Caco-2 (cell line): ENCODE measurements at regions not wholly inside any gene's neighbourhood (a gene's known extent, or its start where the extent isn't known, plus 50 kb on each side); places are given as distances from the start of the nearest gene placed in this dataset.

Experiments
- BruUV-seq: library from RNA; stranded (reverse); fragments of 400-500 nt; replicated peaks from 2 replicates; lab custom pipeline; 2021; lab: Mats Ljungman, UMichigan
- CTCF ChIA-PET: fragments of 300-600 bp; sonication (Branson Sonifier 250); formaldehyde crosslinking; loops from one replicate; lab custom pipeline; 2022; ENCODE audit warnings: antibody characterized with exemption; lab: Charles Lee
- POLR2A ChIA-PET: fragments of 300-600 bp; sonication (Branson Sonifier 250); formaldehyde crosslinking; loops from one replicate; lab custom pipeline; 2022; ENCODE audit warnings: antibody characterized with exemption; lab: Charles Lee
- DNase-seq, 2 experiments: peaks; one replicate each; pipeline versions ENCODE4 v3.0.0 to v3.0.0-alpha.2; 2020 to 2022
- H3K27me3 ChIP-seq: replicated peaks from 2 replicates; pipeline ENCODE4 v1.6.0; 2011; ENCODE audit warnings: low read length; ENCODE audit not compliant: control insufficient read depth, insufficient read depth
- H3K36me3 ChIP-seq: 2 replicates; pipeline ENCODE4 v1.5.1; 2011; ENCODE audit warnings: low read length; ENCODE audit not compliant: control insufficient read depth, insufficient read depth
- H3K4me1 ChIP-seq: fragments of 250-450 bp; sonication (Bioruptor Pico); 2 replicates; pipeline ENCODE4 v1.5.1; 2020; ENCODE audit warnings: mild to moderate bottlenecking
- H3K4me3 ChIP-seq: 2 replicates; pipeline ENCODE4 v1.5.1; 2011; ENCODE audit warnings: low read depth, mild to moderate bottlenecking, control low read depth, low read length
- H3K9me3 ChIP-seq: fragments of 250-450 bp; sonication (Bioruptor Pico); 2 replicates; pipeline ENCODE4 v1.5.1; 2020; ENCODE audit warnings: mild to moderate bottlenecking, moderate library complexity
- H3K27ac Mint-ChIP-seq: one replicate; pipeline ENCODE4 v1.8.0; 2022; ENCODE audit warnings: mixed read lengths; ENCODE audit not compliant: unreplicated experiment
- H3K27me3 Mint-ChIP-seq: one replicate; pipeline ENCODE4 v1.8.0; 2022; ENCODE audit warnings: mixed read lengths; ENCODE audit not compliant: insufficient read depth, unreplicated experiment
- H3K36me3 Mint-ChIP-seq: one replicate; pipeline ENCODE4 v1.8.0; 2022; ENCODE audit warnings: mild to moderate bottlenecking, mixed read lengths; ENCODE audit not compliant: insufficient read depth, unreplicated experiment
- H3K4me1 Mint-ChIP-seq: one replicate; pipeline ENCODE4 v1.8.0; 2022; ENCODE audit warnings: low read depth, mixed read lengths; ENCODE audit not compliant: unreplicated experiment
- H3K4me3 Mint-ChIP-seq: one replicate; pipeline ENCODE4 v1.8.0; 2022; ENCODE audit warnings: mild to moderate bottlenecking, moderate library complexity, mixed read lengths; ENCODE audit not compliant: unreplicated experiment
- H3K9me3 Mint-ChIP-seq: one replicate; pipeline ENCODE4 v1.8.0; 2022; ENCODE audit warnings: mixed read lengths; ENCODE audit not compliant: unreplicated experiment
- intact Hi-C: fragments of 100-400 bp; cut with micrococcal nuclease; formaldehyde crosslinking; loops from one replicate; pipeline ENCODE4 v1.10.0; 2022; ENCODE audit not compliant: unreplicated experiment
- TF ChIP-seq, protein P1 (sequence below), 2 experiments: fragments of 200-600 bp in 1 of 2; IDR thresholded peaks; 1 replicate in 1 of 2; 2 replicates in 1 of 2; pipeline versions ENCODE4 v1.5.1 to v1.8.0; 2011 to 2022; ENCODE audit warnings: antibody characterized with exemption in 1 of 2, control low read depth in 1 of 2, inconsistent platforms in 1 of 2, low read depth in 1 of 2, low read length in 1 of 2, mild to moderate bottlenecking in 1 of 2, moderate library complexity in 1 of 2; ENCODE audit not compliant: insufficient read depth in 1 of 2, severe bottlenecking in 1 of 2, unreplicated experiment in 1 of 2

GRCh38 chr21:41631564-41632461, 123.9 kb upstream of the TMPRSS2 start:
- intact Hi-C loops = no loop called here
- BruUV-seq = no TSS peak
- Histone ChIP-seq H3K9me3 (peaks cover 4% of the 10 kb centered on the region; the same call in 1 of the 2 replicates), H3K4me1 (peaks cover 30% of the 10 kb centered on the region), H3K36me3 (no peaks in the 10 kb centered on the region), H3K27me3 (no peaks in the 10 kb centered on the region), H3K4me3 (no peak overlapping the region)
- TF ChIP-seq, protein P1, sequence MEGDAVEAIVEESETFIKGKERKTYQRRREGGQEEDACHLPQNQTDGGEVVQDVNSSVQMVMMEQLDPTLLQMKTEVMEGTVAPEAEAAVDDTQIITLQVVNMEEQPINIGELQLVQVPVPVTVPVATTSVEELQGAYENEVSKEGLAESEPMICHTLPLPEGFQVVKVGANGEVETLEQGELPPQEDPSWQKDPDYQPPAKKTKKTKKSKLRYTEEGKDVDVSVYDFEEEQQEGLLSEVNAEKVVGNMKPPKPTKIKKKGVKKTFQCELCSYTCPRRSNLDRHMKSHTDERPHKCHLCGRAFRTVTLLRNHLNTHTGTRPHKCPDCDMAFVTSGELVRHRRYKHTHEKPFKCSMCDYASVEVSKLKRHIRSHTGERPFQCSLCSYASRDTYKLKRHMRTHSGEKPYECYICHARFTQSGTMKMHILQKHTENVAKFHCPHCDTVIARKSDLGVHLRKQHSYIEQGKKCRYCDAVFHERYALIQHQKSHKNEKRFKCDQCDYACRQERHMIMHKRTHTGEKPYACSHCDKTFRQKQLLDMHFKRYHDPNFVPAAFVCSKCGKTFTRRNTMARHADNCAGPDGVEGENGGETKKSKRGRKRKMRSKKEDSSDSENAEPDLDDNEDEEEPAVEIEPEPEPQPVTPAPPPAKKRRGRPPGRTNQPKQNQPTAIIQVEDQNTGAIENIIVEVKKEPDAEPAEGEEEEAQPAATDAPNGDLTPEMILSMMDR (IDR thresholded peaks at IDR 0.05; ENCODE audit: insufficient read depth in 1 of 2, low read depth in 1 of 2, low read length in 1 of 2, severe bottlenecking in 1 of 2, unreplicated experiment in 1 of 2) = no peak
- Mint-ChIP-seq H3K36me3 (peaks cover 6% of the 10 kb centered on the region), H3K4me3 (no peak overlapping the region), H3K27ac (peak overlapping the region; percentile 31), H3K9me3 (peaks cover 26% of the 10 kb centered on the region), H3K27me3 (no peaks in the 10 kb centered on the region), H3K4me1 (peaks cover 24% of the 10 kb centered on the region)
- CTCF ChIA-PET = interaction anchor here (0.6 kb wide), 1 partner anchor 137 kb away, joined by 3 read pairs; no protein-coding TSS in a partner anchor
- POLR2A ChIA-PET = no interaction called here
- no peak for DNase-seq

GRCh38 chr21:41630917-41631316, 123.0 kb upstream of the TMPRSS2 start:
- no peaks in the 10 kb centered on the region for H3K36me3 ChIP-seq
- H3K27ac Mint-ChIP-seq = peak overlapping the region; percentile 31
- peaks cover 20% of the 10 kb centered on the region for H3K9me3 Mint-ChIP-seq

GRCh38 chr21:41630249-41630648, 122.3 kb upstream of the TMPRSS2 start:
- CTCF ChIA-PET = no interaction called here
- DNase-seq = no peak
- peaks cover 6% of the 10 kb centered on the region for H3K36me3 Mint-ChIP-seq
- peaks cover 14% of the 10 kb centered on the region for H3K9me3 Mint-ChIP-seq
- H3K4me1 Mint-ChIP-seq = peaks cover 16% of the 10 kb centered on the region
- Histone ChIP-seq H3K4me1 (peaks cover 26% of the 10 kb centered on the region), H3K27me3 (no peaks in the 10 kb centered on the region), H3K4me3 (no peak overlapping the region), H3K36me3 (no peaks in the 10 kb centered on the region), H3K9me3 (peaks cover 4% of the 10 kb centered on the region; the same call in 1 of the 2 replicates)
- no TSS peak for BruUV-seq
- H3K4me3 Mint-ChIP-seq = no peak overlapping the region
- no peak overlapping the region for H3K27ac Mint-ChIP-seq
- POLR2A ChIA-PET = no interaction called here
- intact Hi-C loops = no loop called here
- H3K27me3 Mint-ChIP-seq = no peaks in the 10 kb centered on the region
- TF ChIP-seq, protein P1 (IDR thresholded peaks at IDR 0.05; ENCODE audit: insufficient read depth in 1 of 2, low read depth in 1 of 2, low read length in 1 of 2, severe bottlenecking in 1 of 2, unreplicated experiment in 1 of 2) = no peak

More at GRCh38 chr21:41630917-41631316, 123.0 kb upstream of the TMPRSS2 start:
- no peak for DNase-seq
- Mint-ChIP-seq H3K27me3 (no peaks in the 10 kb centered on the region), H3K36me3 (peaks cover 6% of the 10 kb centered on the region), H3K4me3 (no peak overlapping the region), H3K4me1 (peaks cover 22% of the 10 kb centered on the region)
- intact Hi-C loops = no loop called here
- POLR2A ChIA-PET = no interaction called here
- TF ChIP-seq, protein P1 (IDR thresholded peaks at IDR 0.05; ENCODE audit: insufficient read depth in 1 of 2, low read depth in 1 of 2, low read length in 1 of 2, severe bottlenecking in 1 of 2, unreplicated experiment in 1 of 2) = no peak
- no peak overlapping the region for H3K4me3 ChIP-seq
- no TSS peak for BruUV-seq
- CTCF ChIA-PET = no interaction called here
- H3K4me1 ChIP-seq = peaks cover 30% of the 10 kb centered on the region
- H3K27me3 ChIP-seq = no peaks in the 10 kb centered on the region
- H3K9me3 ChIP-seq = peaks cover 4% of the 10 kb centered on the region; the same call in 1 of the 2 replicates
